ENCODE measurements at regions not wholly inside any gene's neighbourhood (a gene's known extent, or its start where the extent isn't known, plus 50 kb on each side); places are given as distances from the start of the nearest gene placed in this dataset.

GRCh38 chr7:136400877-136401276 lies 423.7 kb upstream of the MTPN start:
- TF ChIP-seq EP300 (IDR thresholded peaks at IDR 0.05) = no peak
- no peak for TF ChIP-seq CTCF (IDR thresholded peaks at IDR 0.05)
- no peak for TF ChIP-seq POLR2A (IDR thresholded peaks at IDR 0.05)
- no peak for TF ChIP-seq POLR2AphosphoS5 (IDR thresholded peaks at IDR 0.05)

All from upper lobe of left lung (tissue), 4 donors.